Naive thymus-derived CD8-positive, alpha-beta T cell (primary cell): ENCODE measurements at regions not wholly inside any gene's neighbourhood (a gene's known extent, or its start where the extent isn't known, plus 50 kb on each side); places are given as distances from the start of the nearest gene placed in this dataset.
A peak's percentile ranks its signal among the peaks of the same experiment; 100 is the strongest.

Experiments used
- ATAC-seq, 2 donors: fragments of 150-1000 bp; cut with Tn5 transposase in 1 of 2; sonication (Bioruptor Pico), chemical (Tn5 transposase) in 1 of 2; 1 replicate in 1 of 2; 2 replicates in 1 of 2; pipeline ENCODE4 v1.10.0; 2021; ENCODE audit warnings: mild to moderate bottlenecking in 2 of 2, moderate library complexity in 2 of 2
- POLR2A ChIA-PET: fragments of 350-600 bp; sonication (Branson Sonifier 250); formaldehyde crosslinking; loops from one replicate; lab custom pipeline; 2021; ENCODE audit warnings: antibody characterized with exemption; lab: Charles Lee
- DNase-seq, 10 donors: peaks; one replicate each; pipeline versions ENCODE4 v3.0.0 to v3.0.0-alpha.2; 2020 to 2022
- H3K27ac Mint-ChIP-seq, 10 donors: one replicate each; pipeline ENCODE4 v1.8.0; 2020 to 2022; ENCODE audit warnings: mild to moderate bottlenecking in 10 of 10, mixed read lengths in 10 of 10, moderate library complexity in 4 of 10, inconsistent platforms in 1 of 10
- H3K27me3 Mint-ChIP-seq, 5 donors: one replicate each; pipeline ENCODE4 v1.8.0; 2021 to 2022; ENCODE audit warnings: mixed read lengths in 5 of 5
- H3K36me3 Mint-ChIP-seq, 3 donors: one replicate each; pipeline ENCODE4 v1.8.0; 2020 to 2022; ENCODE audit warnings: mixed read lengths in 3 of 3, mild to moderate bottlenecking in 2 of 3, inconsistent platforms in 1 of 3
- H3K4me1 Mint-ChIP-seq, 4 donors: one replicate each; pipeline ENCODE4 v1.8.0; 2021 to 2022; ENCODE audit warnings: mixed read lengths in 4 of 4
- H3K4me3 Mint-ChIP-seq, 10 donors: one replicate each; pipeline ENCODE4 v1.8.0; 2020 to 2022; ENCODE audit warnings: mild to moderate bottlenecking in 10 of 10, mixed read lengths in 10 of 10, moderate library complexity in 6 of 10, inconsistent platforms in 1 of 10
- H3K9me3 Mint-ChIP-seq, 9 donors: one replicate each; pipeline ENCODE4 v1.8.0; 2020 to 2022; ENCODE audit warnings: mixed read lengths in 9 of 9, mild to moderate bottlenecking in 3 of 9, inconsistent platforms in 1 of 9, moderate library complexity in 1 of 9

GRCh38 chr10:26642896-26643653, 54.4 kb upstream of the PDSS1 start:
- DNase-seq (no peak), ATAC-seq (peak in 1 of 2 donors; percentile 60)
- POLR2A ChIA-PET = no interaction called here
- no peaks in the 10 kb centered on the region for H3K36me3 Mint-ChIP-seq
- peaks cover 6 to 22% (median 14%) of the 10 kb centered on the region in 4 donors for H3K4me1 Mint-ChIP-seq
- H3K9me3 Mint-ChIP-seq = no peaks in the 10 kb centered on the region
- no peak overlapping the region for H3K4me3 Mint-ChIP-seq
- H3K27ac Mint-ChIP-seq = no peak overlapping the region
- H3K27me3 Mint-ChIP-seq = no peaks in the 10 kb centered on the region

DNA sequence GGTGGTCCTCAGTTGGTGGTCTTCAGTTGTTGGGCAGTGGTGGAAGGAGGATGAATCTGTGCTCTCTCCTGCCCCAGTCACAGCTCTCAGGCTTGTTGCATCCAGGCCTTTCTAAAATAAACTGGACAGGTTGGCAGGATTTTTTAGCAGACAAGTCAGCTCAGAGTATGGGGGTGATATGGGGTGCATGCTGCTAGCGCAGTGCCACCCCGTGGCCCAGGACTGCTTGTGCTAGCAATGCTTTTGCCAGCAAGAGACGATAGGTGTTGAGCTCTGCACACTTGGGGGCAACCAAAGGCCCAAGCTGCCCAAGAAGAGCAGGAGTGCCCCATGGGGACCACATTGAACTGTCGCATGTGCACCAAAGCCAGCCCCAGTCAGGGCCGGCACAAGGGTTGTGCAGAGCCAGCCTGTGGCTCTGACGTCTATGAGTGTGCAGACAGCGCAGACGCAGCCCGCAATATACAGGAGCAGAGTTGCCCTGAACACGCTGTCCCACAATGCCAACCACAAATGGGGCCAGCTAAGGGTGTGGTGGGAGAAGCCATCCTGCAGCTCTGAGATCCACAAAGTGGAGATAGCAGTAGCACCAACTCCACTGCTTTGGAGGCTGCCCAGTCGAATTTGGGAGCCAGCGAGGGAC, 49.8 kb upstream of the PDSS1 start:
- no peak for DNase-seq
- Mint-ChIP-seq H3K4me1 (peaks cover 12 to 21% (median 13%) of the 10 kb centered on the region in 4 donors), H3K27me3 (peaks cover 0 to 1% (median 0%) of the 10 kb centered on the region in 5 donors), H3K4me3 (no peak overlapping the region), H3K9me3 (no peaks in the 10 kb centered on the region), H3K27ac (peak overlapping the region in 2 of 10 donors; percentile 60 to 61), H3K36me3 (no peaks in the 10 kb centered on the region)
- POLR2A ChIA-PET = no interaction called here
- ATAC-seq = no peak
